ENCODE measurements at regions not wholly inside any gene's neighbourhood (a gene's known extent, or its start where the extent isn't known, plus 50 kb on each side); places are given as distances from the start of the nearest gene placed in this dataset.

- no peak for TF ChIP-seq CTCF (IDR thresholded peaks at IDR 0.05)
- no peak for TF ChIP-seq POLR2A (IDR thresholded peaks at IDR 0.05)
Observed at GRCh38 chr18:32621034-32621433, 150.4 kb upstream of the GAREM1 start.

Data from adrenal gland (tissue), 5 donors.